HEK293 (cell line): ENCODE measurements at regions not wholly inside any gene's neighbourhood (a gene's known extent, or its start where the extent isn't known, plus 50 kb on each side); places are given as distances from the start of the nearest gene placed in this dataset.

Source experiments
- CTCF ChIP-seq: fragments of 450-650 bp; formaldehyde crosslinking; IDR thresholded peaks from 2 replicates; pipeline ENCODE4 v1.5.1; 2016; ENCODE audit warnings: missing biosample characterization, missing genetic modification characterization
- KLF16 ChIP-seq: fragments of 450-650 bp; formaldehyde crosslinking; IDR thresholded peaks from 2 replicates; pipeline ENCODE4 v1.5.1; 2017; ENCODE audit warnings: missing biosample characterization, missing genetic modification characterization
- PATZ1 ChIP-seq: fragments of 450-650 bp; formaldehyde crosslinking; IDR thresholded peaks from 2 replicates; pipeline ENCODE4 v1.5.1; 2016; ENCODE audit warnings: missing biosample characterization, missing genetic modification characterization
- PRDM2 ChIP-seq: fragments of 450-650 bp; formaldehyde crosslinking; IDR thresholded peaks from 2 replicates; pipeline ENCODE4 v1.5.1; 2016; ENCODE audit warnings: missing biosample characterization, missing genetic modification characterization, borderline replicate concordance
- ZNF155 ChIP-seq: fragments of 450-650 bp; formaldehyde crosslinking; IDR thresholded peaks from 2 replicates; pipeline ENCODE4 v1.5.1; 2016; ENCODE audit warnings: missing biosample characterization, missing genetic modification characterization
- ZNF175 ChIP-seq: fragments of 450-650 bp; formaldehyde crosslinking; IDR thresholded peaks from 2 replicates; pipeline ENCODE4 v1.5.1; 2016; ENCODE audit warnings: missing biosample characterization, missing genetic modification characterization
- ZNF404 ChIP-seq: fragments of 450-650 bp; formaldehyde crosslinking; IDR thresholded peaks from 2 replicates; pipeline ENCODE4 v1.5.1; 2017; ENCODE audit warnings: missing biosample characterization, missing genetic modification characterization
- ZNF561 ChIP-seq: fragments of 450-650 bp; IDR thresholded peaks from 2 replicates; pipeline ENCODE4 v1.5.1; 2018; ENCODE audit warnings: missing biosample characterization, missing genetic modification characterization, borderline replicate concordance
- ZNF776 ChIP-seq: fragments of 450-650 bp; formaldehyde crosslinking; IDR thresholded peaks from 2 replicates; pipeline ENCODE4 v1.5.0; 2017; ENCODE audit warnings: missing biosample characterization, missing genetic modification characterization, borderline replicate concordance
- ZNF791 ChIP-seq: fragments of 450-650 bp; formaldehyde crosslinking; IDR thresholded peaks from 2 replicates; pipeline ENCODE4 v1.5.1; 2016; ENCODE audit warnings: missing biosample characterization, missing genetic modification characterization
- ZSCAN18 ChIP-seq: fragments of 450-650 bp; formaldehyde crosslinking; IDR thresholded peaks from 2 replicates; pipeline ENCODE4 v1.5.1; 2016; ENCODE audit warnings: missing biosample characterization, missing genetic modification characterization
- TF ChIP-seq, protein P1 (sequence below): fragments of 450-650 bp; IDR thresholded peaks from 2 replicates; pipeline ENCODE4 v1.5.1; 2018; ENCODE audit warnings: missing biosample characterization, missing genetic modification characterization
- TF ChIP-seq, protein P2 (sequence below): fragments of 450-650 bp; IDR thresholded peaks from 2 replicates; pipeline ENCODE4 v1.5.1; 2018; ENCODE audit warnings: missing biosample characterization, mild to moderate bottlenecking, missing genetic modification characterization

DNA sequence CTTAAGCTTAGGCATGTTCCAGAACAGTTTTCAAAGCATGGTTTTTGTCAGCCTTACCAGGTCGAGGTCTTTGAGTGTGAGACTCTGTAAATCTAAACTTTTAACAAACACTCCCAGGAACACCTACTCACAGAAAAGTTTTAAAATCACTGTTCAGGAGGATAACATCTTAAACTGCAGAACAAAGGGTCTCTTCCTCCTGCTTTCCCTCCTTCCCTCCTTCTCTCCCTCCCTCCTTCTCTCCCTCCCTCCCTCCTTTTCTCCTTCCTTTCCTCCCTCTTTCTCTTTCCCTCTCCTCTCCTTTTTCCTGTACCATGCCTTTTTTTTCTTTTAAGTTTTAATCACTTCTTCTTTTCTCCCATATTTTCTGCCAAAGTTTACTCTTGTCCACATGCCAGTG is 153.5 kb upstream of the MAF start:
- no peak for TF ChIP-seq CTCF (tag by site-specific recombination)
- no peak for TF ChIP-seq ZNF561
- no peak for TF ChIP-seq PATZ1 (tag by site-specific recombination)
- no peak for TF ChIP-seq ZNF175 (tag by site-specific recombination)
- TF ChIP-seq KLF16 (tag by site-specific recombination) = no peak
- no peak for TF ChIP-seq ZNF791
- TF ChIP-seq PRDM2 (tag by site-specific recombination) = no peak
- TF ChIP-seq, protein P1, sequence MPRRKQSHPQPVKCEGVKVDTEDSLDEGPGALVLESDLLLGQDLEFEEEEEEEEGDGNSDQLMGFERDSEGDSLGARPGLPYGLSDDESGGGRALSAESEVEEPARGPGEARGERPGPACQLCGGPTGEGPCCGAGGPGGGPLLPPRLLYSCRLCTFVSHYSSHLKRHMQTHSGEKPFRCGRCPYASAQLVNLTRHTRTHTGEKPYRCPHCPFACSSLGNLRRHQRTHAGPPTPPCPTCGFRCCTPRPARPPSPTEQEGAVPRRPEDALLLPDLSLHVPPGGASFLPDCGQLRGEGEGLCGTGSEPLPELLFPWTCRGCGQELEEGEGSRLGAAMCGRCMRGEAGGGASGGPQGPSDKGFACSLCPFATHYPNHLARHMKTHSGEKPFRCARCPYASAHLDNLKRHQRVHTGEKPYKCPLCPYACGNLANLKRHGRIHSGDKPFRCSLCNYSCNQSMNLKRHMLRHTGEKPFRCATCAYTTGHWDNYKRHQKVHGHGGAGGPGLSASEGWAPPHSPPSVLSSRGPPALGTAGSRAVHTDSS = no peak
- no peak for TF ChIP-seq ZNF155 (tag by site-specific recombination)
- TF ChIP-seq ZSCAN18 = no peak
- TF ChIP-seq ZNF404 (tag by site-specific recombination) = no peak
- TF ChIP-seq, protein P2, sequence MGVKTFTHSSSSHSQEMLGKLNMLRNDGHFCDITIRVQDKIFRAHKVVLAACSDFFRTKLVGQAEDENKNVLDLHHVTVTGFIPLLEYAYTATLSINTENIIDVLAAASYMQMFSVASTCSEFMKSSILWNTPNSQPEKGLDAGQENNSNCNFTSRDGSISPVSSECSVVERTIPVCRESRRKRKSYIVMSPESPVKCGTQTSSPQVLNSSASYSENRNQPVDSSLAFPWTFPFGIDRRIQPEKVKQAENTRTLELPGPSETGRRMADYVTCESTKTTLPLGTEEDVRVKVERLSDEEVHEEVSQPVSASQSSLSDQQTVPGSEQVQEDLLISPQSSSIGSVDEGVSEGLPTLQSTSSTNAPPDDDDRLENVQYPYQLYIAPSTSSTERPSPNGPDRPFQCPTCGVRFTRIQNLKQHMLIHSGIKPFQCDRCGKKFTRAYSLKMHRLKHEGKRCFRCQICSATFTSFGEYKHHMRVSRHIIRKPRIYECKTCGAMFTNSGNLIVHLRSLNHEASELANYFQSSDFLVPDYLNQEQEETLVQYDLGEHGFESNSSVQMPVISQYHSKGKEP (tag by site-specific recombination) = no peak
- no peak for TF ChIP-seq ZNF776 (tag by site-specific recombination)
